GM19025 (cell line): ENCODE measurements at regions not wholly inside any gene's neighbourhood (a gene's known extent, or its start where the extent isn't known, plus 50 kb on each side); places are given as distances from the start of the nearest gene placed in this dataset.

ENCODE experiments used
- ATAC-seq: cut with Tn5 transposase; IDR thresholded peaks from one replicate; pipeline ENCODE4 v1.9.1; 2021; ENCODE audit warnings: mild to moderate bottlenecking, low read depth, moderate library complexity; ENCODE audit not compliant: unreplicated experiment

- no peak for ATAC-seq
Measured at GRCh38 chr2:138830547-138830946, 50.4 kb upstream of the NXPH2 start.
